ENCODE measurements at regions not wholly inside any gene's neighbourhood (a gene's known extent, or its start where the extent isn't known, plus 50 kb on each side); places are given as distances from the start of the nearest gene placed in this dataset.

DNA sequence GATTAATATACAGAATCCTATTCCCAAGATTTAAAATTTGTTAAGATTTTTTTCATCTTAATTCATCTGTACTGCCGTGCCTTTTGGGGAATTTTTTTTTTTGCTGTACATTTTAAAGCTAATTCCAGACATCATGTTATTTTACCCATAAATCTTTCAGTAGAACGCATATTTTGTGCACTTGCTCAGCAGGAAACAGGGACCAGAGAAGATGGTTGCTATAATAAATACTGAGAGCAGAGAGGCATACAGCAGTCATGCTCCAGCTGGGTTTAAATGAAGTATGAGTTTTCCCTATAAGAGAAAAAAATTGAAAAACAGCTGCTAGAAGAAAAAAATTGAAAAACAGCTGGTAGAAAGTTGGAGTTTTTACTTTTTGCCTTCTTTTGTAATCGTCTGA lies 196.9 kb upstream of the PUM3 start:
- DNase-seq (no peak), ATAC-seq (ENCODE audit: low read depth) (no peak)
- H3K9me3 Mint-ChIP-seq, result no peaks in the 10 kb centered on the region
- no peaks in the 10 kb centered on the region for H3K4me1 Mint-ChIP-seq
- no peaks in the 10 kb centered on the region for H3K27me3 Mint-ChIP-seq
- H3K4me3 Mint-ChIP-seq, result no peak overlapping the region
- intact Hi-C loops (cut with micrococcal nuclease), result no loop called here
- CTCF ChIA-PET, result no interaction called here
- no peaks in the 10 kb centered on the region for H3K36me3 Mint-ChIP-seq (ENCODE audit: low read depth)
- TF ChIP-seq CTCF (IDR thresholded peaks at IDR 0.05), result no peak
- H3K27ac Mint-ChIP-seq, result no peak overlapping the region
- POLR2A ChIA-PET, result no interaction called here

GRCh38 chr9:3036333-3036700 lies 192.4 kb upstream of the PUM3 start:
- Mint-ChIP-seq H3K27me3 (peaks cover 1% of the 10 kb centered on the region), H3K36me3 (ENCODE audit: low read depth) (no peaks in the 10 kb centered on the region), H3K9me3 (no peaks in the 10 kb centered on the region), H3K4me3 (no peak overlapping the region), H3K27ac (no peak overlapping the region), H3K4me1 (no peaks in the 10 kb centered on the region)
- intact Hi-C loops (cut with micrococcal nuclease), result no loop called here
- CTCF ChIA-PET, result no interaction called here
- ATAC-seq (ENCODE audit: low read depth), result no peak
- no peak for DNase-seq
- POLR2A ChIA-PET, result no interaction called here
- TF ChIP-seq CTCF (IDR thresholded peaks at IDR 0.05), result no peak

DNA sequence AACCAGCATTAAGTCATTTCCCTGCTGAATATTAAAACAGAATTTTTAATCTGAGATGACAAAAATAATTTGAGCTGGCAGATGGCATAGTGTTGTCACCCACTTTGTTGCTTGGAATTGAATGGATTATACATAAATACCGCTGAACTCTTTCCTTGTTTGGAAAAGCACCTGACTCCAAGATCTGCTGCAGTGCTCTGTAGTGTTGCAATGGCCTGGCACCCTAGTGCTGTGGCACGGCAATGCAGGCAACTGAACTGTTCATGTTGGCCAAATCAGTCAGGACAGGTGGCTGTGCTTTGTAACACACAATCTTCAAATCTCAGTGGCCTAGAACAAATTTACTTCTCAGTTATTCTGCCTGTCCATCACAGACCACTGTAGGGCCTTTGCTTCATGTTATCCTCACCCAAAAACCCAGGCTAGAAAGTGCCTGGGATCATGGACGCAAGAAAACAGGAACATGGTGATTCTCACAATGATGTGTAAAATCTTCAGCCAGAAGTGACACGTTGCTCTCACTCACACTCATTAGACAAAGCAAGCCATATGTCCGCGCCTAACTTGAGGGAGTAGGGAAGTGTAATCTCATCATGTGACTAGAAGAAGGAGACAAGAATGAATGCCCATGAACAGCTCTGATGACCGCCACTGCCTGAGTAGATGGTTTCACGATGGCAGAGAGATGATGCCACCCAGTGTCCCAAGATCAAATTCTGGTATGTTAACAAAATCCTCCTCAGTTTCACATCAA lies 191.9 kb upstream of the PUM3 start:
- Mint-ChIP-seq H3K4me1 (no peaks in the 10 kb centered on the region), H3K36me3 (ENCODE audit: low read depth) (no peaks in the 10 kb centered on the region), H3K27me3 (peaks cover 1% of the 10 kb centered on the region), H3K27ac (no peak overlapping the region), H3K4me3 (no peak overlapping the region), H3K9me3 (no peaks in the 10 kb centered on the region)
- ChIA-PET CTCF (no interaction called here), POLR2A (no interaction called here)
- ATAC-seq (ENCODE audit: low read depth), result no peak
- no peak for TF ChIP-seq CTCF (IDR thresholded peaks at IDR 0.05)
- intact Hi-C loops (cut with micrococcal nuclease), result no loop called here
- no peak for DNase-seq

- Mint-ChIP-seq H3K27me3 (peaks cover 1% of the 10 kb centered on the region), H3K4me3 (no peak overlapping the region), H3K4me1 (no peaks in the 10 kb centered on the region), H3K36me3 (ENCODE audit: low read depth) (no peaks in the 10 kb centered on the region), H3K9me3 (no peaks in the 10 kb centered on the region), H3K27ac (no peak overlapping the region)
- intact Hi-C loops (cut with micrococcal nuclease), result no loop called here
- ChIA-PET CTCF (no interaction called here), POLR2A (no interaction called here)
- ATAC-seq (ENCODE audit: low read depth) (no peak), DNase-seq (no peak)
- no peak for TF ChIP-seq CTCF (IDR thresholded peaks at IDR 0.05)
Observed at GRCh38 chr9:3032898-3033297, 189.0 kb upstream of the PUM3 start.

DNA sequence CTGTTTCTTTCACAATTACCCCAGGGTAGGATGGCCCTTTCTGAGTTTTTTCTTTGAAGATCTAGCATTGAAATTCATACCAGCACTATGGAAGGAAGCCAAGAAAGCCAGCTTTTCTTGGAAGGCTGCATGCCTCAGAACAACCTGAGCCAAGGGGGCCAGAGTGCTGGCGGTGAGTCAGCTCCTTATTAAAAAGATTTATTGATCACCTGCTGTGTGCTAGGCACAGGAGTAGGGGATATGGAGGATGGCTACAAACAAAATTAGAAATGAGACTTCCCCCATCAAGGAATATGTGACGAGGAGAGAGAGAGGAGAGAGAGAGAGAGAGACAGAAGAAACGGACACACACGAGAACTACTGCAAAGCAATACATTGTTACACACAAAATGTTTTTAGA lies 184.6 kb upstream of the PUM3 start:
- no peak for ATAC-seq (ENCODE audit: low read depth)
- H3K4me1 Mint-ChIP-seq, result no peaks in the 10 kb centered on the region
- H3K27ac Mint-ChIP-seq, result no peak overlapping the region
- no peaks in the 10 kb centered on the region for H3K36me3 Mint-ChIP-seq (ENCODE audit: low read depth)
- peaks cover 1% of the 10 kb centered on the region for H3K27me3 Mint-ChIP-seq
- no peak overlapping the region for H3K4me3 Mint-ChIP-seq
- intact Hi-C loops (cut with micrococcal nuclease), result no loop called here
- CTCF ChIA-PET, result no interaction called here
- TF ChIP-seq CTCF (IDR thresholded peaks at IDR 0.05), result no peak
- no peak for DNase-seq
- no peaks in the 10 kb centered on the region for H3K9me3 Mint-ChIP-seq
- POLR2A ChIA-PET, result no interaction called here
